PC-3 (cell line): ENCODE measurements at regions not wholly inside any gene's neighbourhood (a gene's known extent, or its start where the extent isn't known, plus 50 kb on each side); places are given as distances from the start of the nearest gene placed in this dataset.

Experiments
- ATAC-seq: fragments of 200-7000 bp; cut with Tn5 transposase; 2 replicates; pipeline ENCODE4 v1.9.1; 2020; ENCODE audit warnings: mild to moderate bottlenecking, moderate library complexity
- BruUV-seq: library from RNA; stranded (reverse); fragments of 400-500 nt; replicated peaks from 2 replicates; lab custom pipeline; 2021; lab: Mats Ljungman, UMichigan
- CTCF ChIA-PET: fragments of 300-600 bp; sonication (Branson Sonifier 250); formaldehyde crosslinking; loops from one replicate; lab custom pipeline; 2022; ENCODE audit warnings: antibody characterized with exemption; lab: Charles Lee
- POLR2A ChIA-PET: fragments of 300-600 bp; sonication (Branson Sonifier 250); formaldehyde crosslinking; loops from one replicate; lab custom pipeline; 2022; ENCODE audit warnings: antibody characterized with exemption; ENCODE audit not compliant: unreplicated experiment; lab: Charles Lee
- DNase-seq: peaks from one replicate; pipeline ENCODE4 v3.0.0-alpha.2; 2015
- H2AFZ ChIP-seq: fragments of 300-600 bp; sonication (generic); 2 replicates; pipeline ENCODE4 v1.6.0; 2016; ENCODE audit warnings: antibody characterized with exemption, low read length
- H3F3A ChIP-seq: fragments of 300-600 bp; sonication (generic); one replicate; pipeline ENCODE4 v1.6.0; 2017; ENCODE audit warnings: antibody characterized with exemption, low read length, control low read depth, mild to moderate bottlenecking; ENCODE audit not compliant: unreplicated experiment
- H3K27ac ChIP-seq: fragments of 300-600 bp; sonication (generic); 2 replicates; pipeline ENCODE4 v1.5.1; 2016; ENCODE audit warnings: mild to moderate bottlenecking, low read length
- H3K27me3 ChIP-seq: fragments of 300-600 bp; sonication (generic); 2 replicates; pipeline ENCODE4 v1.6.1; 2016; ENCODE audit warnings: low read length, mixed read lengths
- H3K36me3 ChIP-seq: fragments of 300-600 bp; sonication (generic); 2 replicates; pipeline ENCODE4 v1.6.1; 2016; ENCODE audit warnings: low read depth, mixed run types, low read length, mixed read lengths
- H3K4me1 ChIP-seq: fragments of 300-600 bp; sonication (generic); 2 replicates; pipeline ENCODE4 v1.5.1; 2016; ENCODE audit warnings: low read length; ENCODE audit not compliant: insufficient read depth
- H3K4me2 ChIP-seq: fragments of 300-600 bp; sonication (generic); 2 replicates; pipeline ENCODE4 v1.6.0; 2016; ENCODE audit warnings: low read length
- H3K4me3 ChIP-seq: fragments of 300-600 bp; sonication (generic); 2 replicates; pipeline ENCODE4 v1.5.1; 2016; ENCODE audit warnings: mild to moderate bottlenecking, low read length, mixed read lengths
- H3K79me2 ChIP-seq: fragments of 300-600 bp; sonication (generic); 2 replicates; pipeline ENCODE4 v1.6.1; 2017; ENCODE audit warnings: low read length, mixed read lengths
- H3K9ac ChIP-seq: fragments of 300-600 bp; sonication (generic); 2 replicates; pipeline ENCODE4 v1.6.0; 2016; ENCODE audit warnings: mild to moderate bottlenecking, low read length
- H3K9me2 ChIP-seq: fragments of 300-600 bp; sonication (generic); replicated peaks from 2 replicates; pipeline ENCODE4 v1.6.1; 2016; ENCODE audit warnings: mixed run types, low read length, mixed read lengths
- H3K9me3 ChIP-seq: fragments of 300-600 bp; sonication (generic); 2 replicates; pipeline ENCODE4 v1.6.1; 2016; ENCODE audit warnings: low read length, mixed read lengths
- H4K20me1 ChIP-seq: fragments of 300-600 bp; sonication (generic); 2 replicates; pipeline ENCODE4 v1.6.1; 2016; ENCODE audit warnings: low read length, mixed read lengths
- EZH2 ChIP-seq: fragments of 300-600 bp; sonication (generic); IDR thresholded peaks from one replicate; pipeline ENCODE4 v1.6.1; 2017; ENCODE audit warnings: antibody characterized with exemption, mild to moderate bottlenecking, low read length; ENCODE audit not compliant: unreplicated experiment
- EZH2phosphoT487 ChIP-seq: fragments of 300-600 bp; sonication (generic); IDR thresholded peaks from 2 replicates; pipeline ENCODE4 v1.6.1; 2018; ENCODE audit warnings: mild to moderate bottlenecking, antibody characterized with exemption, low read length, borderline replicate concordance
- intact Hi-C: fragments of 100-400 bp; cut with micrococcal nuclease; formaldehyde crosslinking; loops from 2 replicates; pipeline ENCODE4 v1.9.0; 2023
- TF ChIP-seq, protein P1 (sequence below): fragments of 300-600 bp; sonication (generic); conservative IDR thresholded peaks from 2 replicates; pipeline ENCODE4 v1.5.1; 2017; ENCODE audit warnings: antibody characterized with exemption, low read depth, mild to moderate bottlenecking, low read length

DNA sequence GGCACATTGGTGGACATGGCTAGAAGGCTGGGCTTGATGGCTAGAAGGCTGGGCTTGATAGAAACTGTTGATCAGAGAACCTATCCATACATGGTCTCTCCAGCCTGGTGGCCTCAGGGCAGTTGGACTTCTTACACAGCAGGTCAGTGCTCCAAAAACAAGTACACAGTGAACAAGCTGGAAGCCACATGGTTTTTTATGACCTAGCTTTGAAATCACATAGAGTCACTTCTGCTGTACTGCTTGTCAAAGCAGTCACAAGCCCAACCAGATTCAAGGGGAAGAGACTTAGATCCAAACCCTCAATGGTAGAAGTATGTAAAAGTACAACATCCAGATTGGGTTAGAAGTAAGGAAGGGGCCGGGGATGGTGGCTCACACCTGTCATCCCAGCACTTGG is 89.4 kb upstream of the HES1 start:
- no peaks in the 10 kb centered on the region for H4K20me1 ChIP-seq
- no peak for DNase-seq
- no peaks in the 10 kb centered on the region for H3K79me2 ChIP-seq
- H3K4me2 ChIP-seq = no peak overlapping the region
- POLR2A ChIA-PET = no interaction called here
- CTCF ChIA-PET = no interaction called here
- no TSS peak for BruUV-seq
- no peaks in the 10 kb centered on the region for H3F3A ChIP-seq
- H3K9me2 ChIP-seq = no peaks in the 10 kb centered on the region
- no peaks in the 10 kb centered on the region for H3K27me3 ChIP-seq
- peaks cover 6% of the 10 kb centered on the region; the same call in 1 of the 2 replicates for H3K36me3 ChIP-seq
- TF ChIP-seq EZH2phosphoT487 (no peak), EZH2 (no peak)
- TF ChIP-seq, protein P1, sequence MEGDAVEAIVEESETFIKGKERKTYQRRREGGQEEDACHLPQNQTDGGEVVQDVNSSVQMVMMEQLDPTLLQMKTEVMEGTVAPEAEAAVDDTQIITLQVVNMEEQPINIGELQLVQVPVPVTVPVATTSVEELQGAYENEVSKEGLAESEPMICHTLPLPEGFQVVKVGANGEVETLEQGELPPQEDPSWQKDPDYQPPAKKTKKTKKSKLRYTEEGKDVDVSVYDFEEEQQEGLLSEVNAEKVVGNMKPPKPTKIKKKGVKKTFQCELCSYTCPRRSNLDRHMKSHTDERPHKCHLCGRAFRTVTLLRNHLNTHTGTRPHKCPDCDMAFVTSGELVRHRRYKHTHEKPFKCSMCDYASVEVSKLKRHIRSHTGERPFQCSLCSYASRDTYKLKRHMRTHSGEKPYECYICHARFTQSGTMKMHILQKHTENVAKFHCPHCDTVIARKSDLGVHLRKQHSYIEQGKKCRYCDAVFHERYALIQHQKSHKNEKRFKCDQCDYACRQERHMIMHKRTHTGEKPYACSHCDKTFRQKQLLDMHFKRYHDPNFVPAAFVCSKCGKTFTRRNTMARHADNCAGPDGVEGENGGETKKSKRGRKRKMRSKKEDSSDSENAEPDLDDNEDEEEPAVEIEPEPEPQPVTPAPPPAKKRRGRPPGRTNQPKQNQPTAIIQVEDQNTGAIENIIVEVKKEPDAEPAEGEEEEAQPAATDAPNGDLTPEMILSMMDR = no peak
- H3K9me3 ChIP-seq = peaks cover 8% of the 10 kb centered on the region
- ATAC-seq = no peak
- H3K4me3 ChIP-seq = no peak overlapping the region
- intact Hi-C loops = no loop called here
- H3K9ac ChIP-seq = no peak overlapping the region
- no peak overlapping the region for H3K27ac ChIP-seq
- H3K4me1 ChIP-seq = peaks cover 18% of the 10 kb centered on the region
- H2AFZ ChIP-seq = no peak overlapping the region

DNA sequence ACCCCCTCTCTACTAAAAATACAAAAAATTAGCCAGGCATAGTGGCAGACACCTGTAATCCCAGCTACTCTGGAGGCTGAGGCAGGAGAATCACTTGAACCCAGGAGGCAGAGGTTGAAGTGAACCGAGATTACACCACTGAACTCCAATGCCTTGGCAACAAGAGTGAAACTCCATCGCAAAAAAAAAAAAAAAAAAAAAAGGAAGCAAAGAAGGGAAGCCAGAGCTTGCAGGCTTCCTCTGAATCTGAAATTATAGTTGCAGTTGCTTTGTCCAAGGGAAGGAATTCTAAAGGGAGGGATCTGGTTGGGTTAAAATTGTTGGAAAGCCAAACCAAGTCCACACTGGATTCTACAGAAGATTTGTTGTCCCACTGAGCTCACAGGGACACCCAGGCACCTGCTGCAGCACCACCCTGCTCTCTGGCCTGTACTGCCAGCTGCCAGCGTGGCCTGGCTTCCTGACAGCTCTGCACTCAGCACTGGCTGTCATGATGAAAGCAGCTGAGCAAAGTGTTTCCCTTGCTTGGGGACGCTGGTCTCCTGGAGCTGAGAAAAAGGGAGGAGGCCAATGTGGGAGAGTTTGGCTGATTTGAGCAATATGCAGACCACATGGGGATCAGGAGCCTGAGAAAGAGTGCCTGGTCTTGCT is 88.8 kb upstream of the HES1 start:
- TF ChIP-seq, protein P1 = no peak
- TF ChIP-seq EZH2 = no peak
- TF ChIP-seq EZH2phosphoT487 = no peak
- Histone ChIP-seq H3K9me3 (peaks cover 10% of the 10 kb centered on the region), H3K4me3 (no peak overlapping the region), H4K20me1 (no peaks in the 10 kb centered on the region), H3K9me2 (no peaks in the 10 kb centered on the region), H3K4me1 (peaks cover 18% of the 10 kb centered on the region), H3K27me3 (no peaks in the 10 kb centered on the region), H3K79me2 (no peaks in the 10 kb centered on the region), H3K27ac (no peak overlapping the region), H3F3A (no peaks in the 10 kb centered on the region), H2AFZ (no peak overlapping the region), H3K36me3 (peaks cover 6% of the 10 kb centered on the region; the same call in 1 of the 2 replicates), H3K9ac (no peak overlapping the region), H3K4me2 (no peak overlapping the region)
- BruUV-seq = no TSS peak
- ChIA-PET CTCF (no interaction called here), POLR2A (no interaction called here)
- intact Hi-C loops = no loop called here
- ATAC-seq (no peak), DNase-seq (no peak)

DNA sequence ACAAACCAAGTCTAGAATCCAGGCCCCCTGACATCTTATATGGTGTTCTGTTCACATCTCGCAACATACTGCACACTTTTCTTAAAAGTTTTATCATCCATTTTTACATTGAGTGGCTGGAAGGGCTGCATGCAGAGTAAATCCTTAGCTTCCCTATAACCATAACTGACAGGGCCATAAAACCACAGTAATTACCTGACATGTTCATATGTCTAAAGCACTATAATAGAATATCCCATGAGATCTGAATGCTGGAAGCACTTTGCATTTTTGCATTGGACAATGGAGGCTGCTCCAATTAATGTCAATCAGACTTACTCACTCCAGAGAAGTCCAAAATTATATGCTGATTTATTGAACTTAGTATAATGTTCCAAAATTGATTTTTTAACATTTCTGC is 86.6 kb upstream of the HES1 start:
- no TSS peak for BruUV-seq
- TF ChIP-seq EZH2 (no peak), EZH2phosphoT487 (no peak)
- TF ChIP-seq, protein P1 = no peak
- H2AFZ ChIP-seq = no peak overlapping the region
- no peaks in the 10 kb centered on the region for H3F3A ChIP-seq
- no peaks in the 10 kb centered on the region for H4K20me1 ChIP-seq
- H3K4me1 ChIP-seq = no peaks in the 10 kb centered on the region
- H3K4me3 ChIP-seq = no peak overlapping the region
- H3K27me3 ChIP-seq = no peaks in the 10 kb centered on the region
- intact Hi-C loops = no loop called here
- H3K9me3 ChIP-seq = peaks cover 10% of the 10 kb centered on the region
- H3K79me2 ChIP-seq = no peaks in the 10 kb centered on the region
- no peak overlapping the region for H3K9ac ChIP-seq
- POLR2A ChIA-PET = interaction anchor here (0.5 kb wide), 1 partner anchor 266 kb away, joined by 3 read pairs; no protein-coding TSS in a partner anchor
- CTCF ChIA-PET = no interaction called here
- H3K27ac ChIP-seq = no peak overlapping the region
- DNase-seq = no peak
- no peak for ATAC-seq
- no peak overlapping the region for H3K4me2 ChIP-seq
- peaks cover 6% of the 10 kb centered on the region; the same call in 1 of the 2 replicates for H3K36me3 ChIP-seq
- H3K9me2 ChIP-seq = no peaks in the 10 kb centered on the region
